ENCODE measurements at regions not wholly inside any gene's neighbourhood (a gene's known extent, or its start where the extent isn't known, plus 50 kb on each side); places are given as distances from the start of the nearest gene placed in this dataset.
"Not testable (repeated sequence)": the region's sequence is repeated elsewhere in the genome, so short reads cannot be mapped to it uniquely, and the experiment has no call there.

- WGBS, 10 experiments, result 0 to 100% (median 80%) methylated on average over 1 of the region's 1 CpG; no CpG with 5 or more reads in 1 of the 10 experiments
- ATAC-seq (replicated peaks in 6 of 8), result no peak
- in situ Hi-C loops (cut with MboI; ENCODE audit: low pct_unique_long_range_greater_than_20kb in 2 of 9, low sequenced_read_pairs in 9 of 9, unreplicated experiment in 9 of 9), result no loop called here
Observed at GRCh38 chr2:83253848-83254247, 1205.2 kb downstream of the SUCLG1 start.

GRCh38 chr2:83251321-83251872, 1207.7 kb downstream of the SUCLG1 start:
- Histone ChIP-seq H3K27ac (no peak overlapping the region), H3K4me3 (no peak overlapping the region), H3K4me1 (replicated peaks in 1 of 2) (no peaks in the 10 kb centered on the region)
- in situ Hi-C loops (cut with MboI; ENCODE audit: low pct_unique_long_range_greater_than_20kb in 2 of 9, low sequenced_read_pairs in 9 of 9, unreplicated experiment in 9 of 9), result no loop called here
- ATAC-seq (replicated peaks in 6 of 8), result peak in 1 of 8 experiments; percentile 32
- 0 to 100% (median 86%) methylated on average over 2 to 3 of the region's 3 CpGs for WGBS, 10 experiments

More at GRCh38 chr2:83253848-83254247, 1205.2 kb downstream of the SUCLG1 start:
- H3K4me3 ChIP-seq, result no peak overlapping the region
- H3K4me1 ChIP-seq (replicated peaks in 1 of 2), result no peaks in the 10 kb centered on the region
- no peak overlapping the region for H3K27ac ChIP-seq

DNA sequence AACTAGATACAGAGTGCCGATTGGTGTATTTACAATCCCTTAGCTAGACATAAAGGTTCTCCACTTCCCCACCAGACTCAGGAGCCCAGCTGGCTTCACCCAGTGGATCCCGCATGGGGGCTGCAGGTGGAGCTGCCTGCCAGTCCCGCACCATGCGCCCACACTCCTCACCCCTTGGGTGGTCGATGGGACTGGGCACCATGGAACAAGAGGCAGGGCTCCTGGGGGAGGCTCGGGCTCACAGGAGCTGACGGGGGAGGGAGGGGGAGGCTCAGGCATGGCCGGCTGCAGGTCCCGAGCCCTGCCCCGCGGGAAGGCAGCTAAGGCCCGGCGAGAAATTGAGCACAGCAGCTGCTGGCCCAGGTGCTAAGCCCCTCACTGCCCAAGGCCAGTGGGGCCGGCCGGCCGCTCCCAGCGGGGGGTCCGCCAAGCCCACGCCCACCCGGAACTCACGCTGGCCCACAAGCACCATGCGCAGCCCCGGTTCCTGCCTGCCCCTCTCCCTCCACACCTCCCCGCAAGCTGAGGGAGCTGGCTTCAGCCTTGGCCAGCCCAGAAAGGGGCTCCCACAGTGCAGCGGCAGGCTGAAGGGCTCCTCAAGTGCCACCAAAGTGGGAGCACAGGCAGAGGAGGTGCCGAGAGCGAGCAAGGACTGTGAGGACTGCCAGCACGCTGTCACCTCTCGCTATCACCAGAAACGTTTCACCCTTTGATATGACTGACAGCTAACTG, 1213.1 kb downstream of the SUCLG1 start:
- 80 to 100% (median 100%) methylated on average over 1 to 2 of the region's 30 CpGs; no CpG with 5 or more reads in 7 of the 10 experiments for WGBS, 10 experiments
- in situ Hi-C loops (cut with MboI; ENCODE audit: low pct_unique_long_range_greater_than_20kb in 2 of 9, low sequenced_read_pairs in 9 of 9, unreplicated experiment in 9 of 9), result not testable (repeated sequence)

DNA sequence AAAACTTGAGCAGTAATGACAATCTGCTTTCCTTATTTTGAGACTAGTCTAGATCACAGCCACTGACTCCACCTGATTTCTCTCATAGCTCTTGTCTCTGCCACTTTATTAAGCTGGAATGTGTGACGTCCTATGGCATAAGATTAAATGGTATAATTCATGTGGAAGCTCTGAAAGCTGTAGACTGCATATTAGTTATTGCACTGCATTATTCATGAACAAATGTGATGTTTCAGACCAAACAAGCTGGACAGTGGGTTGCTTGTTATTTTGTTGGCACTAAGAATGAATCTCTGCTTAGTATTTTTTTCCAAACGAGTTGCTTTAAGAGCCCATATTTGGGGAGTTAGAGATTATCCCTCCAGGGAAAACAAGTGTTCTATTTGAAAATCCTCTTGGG, 1218.5 kb downstream of the SUCLG1 start:
- Histone ChIP-seq H3K27ac (no peak overlapping the region), H3K4me3 (no peak overlapping the region), H3K4me1 (replicated peaks in 1 of 2) (no peaks in the 10 kb centered on the region)
- 10 to 100% (median 76%) methylated on average over 1 to 2 of the region's 2 CpGs; no CpG with 5 or more reads in 1 of the 10 experiments for WGBS, 10 experiments
- peak in 1 of 8 experiments; percentile 23 for ATAC-seq (replicated peaks in 6 of 8)
- in situ Hi-C loops (cut with MboI; ENCODE audit: low pct_unique_long_range_greater_than_20kb in 2 of 9, low sequenced_read_pairs in 9 of 9, unreplicated experiment in 9 of 9), result no loop called here

More for the DNA sequence above, 1213.1 kb downstream of the SUCLG1 start:
- H3K4me1 ChIP-seq (replicated peaks in 1 of 2); H3K27ac ChIP-seq; H3K4me3 ChIP-seq; ATAC-seq (replicated peaks in 6 of 8): not testable (repeated sequence)

- no peak overlapping the region for H3K4me3 ChIP-seq
- peaks cover 0 to 7% of the 10 kb centered on the region in 2 donors for H3K4me1 ChIP-seq (replicated peaks in 1 of 2)
- H3K27ac ChIP-seq, result no peak overlapping the region
- WGBS, 10 experiments, result 0 to 100% (median 82%) methylated on average over 1 to 2 of the region's 2 CpGs; no CpG with 5 or more reads in 4 of the 10 experiments
- ATAC-seq (replicated peaks in 6 of 8), result no peak
- in situ Hi-C loops (cut with MboI; ENCODE audit: low pct_unique_long_range_greater_than_20kb in 2 of 9, low sequenced_read_pairs in 9 of 9, unreplicated experiment in 9 of 9), result no loop called here
Observed at GRCh38 chr2:83238111-83238510, 1221.0 kb downstream of the SUCLG1 start.

DNA sequence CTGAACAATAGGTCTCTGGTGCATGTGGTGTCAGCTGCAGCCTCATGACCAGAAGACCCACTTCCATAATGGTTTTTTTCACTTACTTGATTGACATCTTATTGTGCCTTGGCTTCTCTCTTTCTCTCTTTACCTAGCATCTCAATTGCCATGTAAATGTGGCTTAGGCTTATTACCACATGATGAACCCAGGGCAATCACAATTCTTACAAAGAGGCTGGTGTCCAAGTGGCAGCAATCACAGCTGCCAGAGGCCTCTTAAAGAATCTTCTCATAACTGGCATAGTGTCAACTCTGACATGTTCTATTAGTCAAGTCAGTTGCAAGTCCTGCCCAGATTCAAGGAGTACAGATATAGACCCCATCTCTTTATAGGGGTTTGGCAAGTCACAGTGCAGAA, 1224.8 kb downstream of the SUCLG1 start:
- H3K4me1 ChIP-seq (replicated peaks in 1 of 2), result peaks cover 0 to 7% of the 10 kb centered on the region in 2 donors
- in situ Hi-C loops (cut with MboI; ENCODE audit: low pct_unique_long_range_greater_than_20kb in 2 of 9, low sequenced_read_pairs in 9 of 9, unreplicated experiment in 9 of 9), result no loop called here
- no peak overlapping the region for H3K27ac ChIP-seq
- ATAC-seq (replicated peaks in 6 of 8), result peak in 3 of 8 experiments; percentile 7 to 48 (median 38)
- H3K4me3 ChIP-seq, result no peak overlapping the region

DNA sequence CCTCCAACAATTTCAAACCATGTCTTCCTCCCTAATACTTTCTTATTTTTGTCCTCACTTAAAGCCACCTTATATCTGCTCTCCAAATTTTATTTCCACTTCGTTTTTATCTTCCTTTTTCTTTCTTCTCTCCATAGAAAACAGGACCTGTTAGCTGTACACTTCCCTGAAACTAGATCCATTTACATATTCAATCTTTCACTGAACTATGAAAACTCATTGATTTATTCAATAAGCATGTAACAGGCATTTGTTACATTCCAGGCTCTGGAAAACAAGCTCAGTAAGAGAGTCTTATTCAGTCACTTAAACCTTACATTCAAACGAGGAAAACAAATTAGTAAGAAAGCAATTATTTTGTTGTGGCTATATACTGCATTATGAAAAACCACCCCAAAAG, 1225.3 kb downstream of the SUCLG1 start:
- ATAC-seq (replicated peaks in 6 of 8), result peak in 3 of 8 experiments; percentile 44 to 79 (median 63)
- in situ Hi-C loops (cut with MboI; ENCODE audit: low pct_unique_long_range_greater_than_20kb in 2 of 9, low sequenced_read_pairs in 9 of 9, unreplicated experiment in 9 of 9), result no loop called here
- peaks cover 0 to 7% of the 10 kb centered on the region in 2 donors for H3K4me1 ChIP-seq (replicated peaks in 1 of 2)
- no peak overlapping the region for H3K4me3 ChIP-seq
- WGBS, 10 experiments, result 0 to 93% (median 58%) methylated on average over 1 to 2 of the region's 2 CpGs
- no peak overlapping the region for H3K27ac ChIP-seq

DNA sequence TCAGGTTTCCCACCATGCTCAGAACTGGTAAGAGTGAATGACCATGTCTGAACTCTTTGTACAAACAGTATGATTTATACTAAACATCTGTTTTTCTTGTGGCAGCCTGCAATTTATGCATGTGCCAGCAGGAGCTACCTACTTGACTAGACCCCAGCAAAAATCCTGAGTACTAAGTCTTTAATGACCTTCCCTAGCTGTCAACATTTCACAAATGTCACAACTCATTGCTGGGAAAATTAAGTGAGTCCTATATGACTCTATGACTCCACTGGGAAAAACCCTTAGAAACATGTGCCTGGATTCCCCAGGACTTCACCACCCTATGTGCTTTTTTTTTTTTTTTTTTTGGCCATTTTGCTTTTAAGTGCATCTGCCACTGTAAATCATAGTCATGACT, 1225.8 kb downstream of the SUCLG1 start:
- in situ Hi-C loops (cut with MboI; ENCODE audit: low pct_unique_long_range_greater_than_20kb in 2 of 9, low sequenced_read_pairs in 9 of 9, unreplicated experiment in 9 of 9), result no loop called here
- Histone ChIP-seq H3K4me3 (no peak overlapping the region), H3K4me1 (replicated peaks in 1 of 2) (peaks cover 0 to 7% of the 10 kb centered on the region in 2 donors), H3K27ac (no peak overlapping the region)
- ATAC-seq (replicated peaks in 6 of 8), result peak in 5 of 8 experiments; percentile 25 to 82 (median 60)

DNA sequence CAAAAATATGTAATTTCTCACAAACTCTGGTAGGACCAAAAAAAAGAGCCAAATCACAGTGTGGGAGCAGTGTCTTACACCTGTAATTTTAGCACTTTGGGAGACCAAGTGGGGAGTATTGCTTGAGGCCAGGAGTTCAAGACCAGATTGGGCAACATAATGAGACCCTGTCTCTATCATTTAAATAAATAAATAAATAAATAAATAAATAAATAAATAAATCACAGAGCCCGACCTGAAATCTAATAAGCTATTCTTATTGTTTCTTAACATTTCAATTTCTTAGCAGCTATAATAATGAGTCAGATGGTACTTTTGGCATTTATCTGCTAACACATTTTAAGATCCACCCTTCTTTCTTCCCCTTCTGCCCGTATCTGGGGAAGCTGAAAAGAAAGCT, 1229.6 kb downstream of the SUCLG1 start:
- in situ Hi-C loops (cut with MboI; ENCODE audit: low pct_unique_long_range_greater_than_20kb in 2 of 9, low sequenced_read_pairs in 9 of 9, unreplicated experiment in 9 of 9), result no loop called here
- 0 to 100% (median 74%) methylated on average over 1 to 2 of the region's 2 CpGs for WGBS, 10 experiments
- no peak overlapping the region for H3K4me3 ChIP-seq
- H3K27ac ChIP-seq, result no peak overlapping the region
- no peak for ATAC-seq (replicated peaks in 6 of 8)
- H3K4me1 ChIP-seq (replicated peaks in 1 of 2), result peaks cover 0 to 7% of the 10 kb centered on the region in 2 donors

DNA sequence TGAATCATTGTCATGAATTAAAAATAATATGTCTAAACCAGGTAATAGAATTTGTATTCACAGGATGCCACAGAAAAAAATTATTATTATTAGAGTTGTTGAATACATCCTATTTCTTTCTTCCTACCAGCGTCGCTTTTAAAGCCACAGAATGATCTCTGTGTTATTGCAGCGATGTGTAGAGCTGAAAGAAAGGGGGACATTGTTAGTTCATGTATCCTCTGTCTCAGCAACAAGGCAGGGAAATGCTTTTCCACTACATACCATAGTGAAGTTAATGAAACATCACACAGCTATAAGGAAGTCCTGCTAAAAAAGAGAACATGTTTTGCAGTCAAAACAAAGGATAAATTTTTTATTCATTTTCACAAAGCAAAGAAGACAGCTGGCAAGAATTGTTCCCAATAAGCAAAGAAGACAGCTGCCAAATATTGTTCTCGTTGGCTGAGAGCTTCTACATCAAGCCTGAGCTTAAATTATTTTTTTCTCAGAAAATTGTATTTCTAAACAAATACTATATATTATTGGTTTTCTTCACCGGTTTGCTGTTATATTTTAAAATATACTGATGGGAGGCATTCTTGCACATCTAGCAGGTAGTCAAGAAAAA, 1234.4 kb downstream of the SUCLG1 start:
- no peak overlapping the region for H3K27ac ChIP-seq
- H3K4me1 ChIP-seq (replicated peaks in 1 of 2), result no peaks in the 10 kb centered on the region
- in situ Hi-C loops (cut with MboI; ENCODE audit: low pct_unique_long_range_greater_than_20kb in 2 of 9, low sequenced_read_pairs in 9 of 9, unreplicated experiment in 9 of 9), result no loop called here
- no peak overlapping the region for H3K4me3 ChIP-seq
- 0 to 84% (median 62%) methylated on average over 2 to 5 of the region's 5 CpGs for WGBS, 10 experiments
- ATAC-seq (replicated peaks in 6 of 8), result peak in 2 of 8 experiments; percentile 30 to 35

DNA sequence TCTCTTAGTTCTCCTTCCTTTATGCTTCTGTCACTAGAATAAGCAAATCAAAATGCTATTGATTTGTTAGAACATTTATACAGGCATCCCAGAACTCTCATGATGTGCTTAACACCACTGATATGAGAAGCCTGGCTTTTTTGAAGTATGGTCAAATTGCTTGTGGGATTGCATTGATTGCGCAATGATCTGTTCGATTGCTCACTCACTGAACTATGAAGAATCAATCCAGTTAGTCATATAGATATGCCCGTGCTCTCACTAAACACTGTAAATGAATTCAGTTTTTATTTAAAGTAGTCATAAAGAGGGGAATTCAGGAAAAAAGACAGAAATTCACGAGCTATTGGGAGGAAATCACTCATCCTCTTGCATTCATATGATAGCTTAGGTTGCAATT, 1237.8 kb downstream of the SUCLG1 start:
- H3K27ac ChIP-seq, result no peak overlapping the region
- 14 to 100% (median 70%) methylated on average over 1 to 4 of the region's 4 CpGs; no CpG with 5 or more reads in 2 of the 10 experiments for WGBS, 10 experiments
- in situ Hi-C loops (cut with MboI; ENCODE audit: low pct_unique_long_range_greater_than_20kb in 2 of 9, low sequenced_read_pairs in 9 of 9, unreplicated experiment in 9 of 9), result no loop called here
- peak in 1 of 8 experiments; percentile 35 for ATAC-seq (replicated peaks in 6 of 8)
- no peak overlapping the region for H3K4me3 ChIP-seq
- H3K4me1 ChIP-seq (replicated peaks in 1 of 2), result no peaks in the 10 kb centered on the region

DNA sequence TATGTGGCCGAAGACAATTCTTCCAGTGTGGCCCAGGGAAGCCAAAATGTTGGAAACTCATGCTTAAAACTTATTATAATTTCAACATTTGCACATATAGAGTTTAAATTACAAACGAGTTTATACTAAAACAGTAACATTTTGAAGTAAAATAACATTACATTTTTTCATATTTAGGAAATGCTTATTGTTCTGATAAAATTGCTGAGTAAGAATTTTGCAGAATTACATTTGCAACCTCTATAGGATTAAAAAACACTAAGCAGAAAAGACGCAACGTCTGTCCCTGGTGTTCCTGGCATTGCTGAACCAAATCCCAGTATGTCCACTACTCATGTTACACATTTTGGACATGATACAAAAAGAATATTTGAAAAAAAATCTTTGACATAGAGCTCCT, 1241.2 kb downstream of the SUCLG1 start:
- ATAC-seq (replicated peaks in 6 of 8), result no peak
- WGBS, 10 experiments, result 33 to 100% (median 79%) methylated on average over 1 to 4 of the region's 4 CpGs; no CpG with 5 or more reads in 1 of the 10 experiments
- in situ Hi-C loops (cut with MboI; ENCODE audit: low pct_unique_long_range_greater_than_20kb in 2 of 9, low sequenced_read_pairs in 9 of 9, unreplicated experiment in 9 of 9), result no loop called here
- no peaks in the 10 kb centered on the region for H3K4me1 ChIP-seq (replicated peaks in 1 of 2)
- H3K4me3 ChIP-seq, result no peak overlapping the region
- no peak overlapping the region for H3K27ac ChIP-seq

- WGBS, 10 experiments, result 0 to 43% (median 18%) methylated on average over 1 of the region's 1 CpG; no CpG with 5 or more reads in 1 of the 10 experiments
- Histone ChIP-seq H3K4me3 (no peak overlapping the region), H3K27ac (no peak overlapping the region), H3K4me1 (replicated peaks in 1 of 2) (peaks cover 0 to 2% of the 10 kb centered on the region in 2 donors)
- in situ Hi-C loops (cut with MboI; ENCODE audit: low pct_unique_long_range_greater_than_20kb in 2 of 9, low sequenced_read_pairs in 9 of 9, unreplicated experiment in 9 of 9), result no loop called here
- ATAC-seq (replicated peaks in 6 of 8), result peak; percentile 33 to 80 (median 58)
Observed at GRCh38 chr2:83196225-83196624, 1262.9 kb downstream of the SUCLG1 start.

All from motor neuron (in vitro differentiated cells).